ENCODE measurements at regions not wholly inside any gene's neighbourhood (a gene's known extent, or its start where the extent isn't known, plus 50 kb on each side); places are given as distances from the start of the nearest gene placed in this dataset.
A peak's percentile ranks its signal among the peaks of the same experiment; 100 is the strongest.

- H3K9me2 ChIP-seq (ENCODE audit: insufficient read depth, low read length), result no peaks in the 10 kb centered on the region
- peaks cover 5% of the 10 kb centered on the region for H3F3A ChIP-seq (ENCODE audit: insufficient read depth, low read length, poor library complexity, severe bottlenecking)
- H2AFZ ChIP-seq (ENCODE audit: low read depth, low read length), result no peak overlapping the region
- no peak overlapping the region for H3K9ac ChIP-seq (ENCODE audit: low read length)
- H3K4me3 ChIP-seq (ENCODE audit: low read length), result no peak overlapping the region
- no peaks in the 10 kb centered on the region for H3K36me3 ChIP-seq (ENCODE audit: insufficient read depth, low read length)
- H3K27ac ChIP-seq (ENCODE audit: low read length), result peak overlapping the region; percentile 4
- TF ChIP-seq POLR2AphosphoS5 (IDR thresholded peaks at IDR 0.05), result no peak
- no peak for TF ChIP-seq EP300 (conservative IDR thresholded peaks at IDR 0.05; ENCODE audit: poor library complexity, severe bottlenecking)
- no peak for TF ChIP-seq MXI1 (conservative IDR thresholded peaks at IDR 0.05; ENCODE audit: poor library complexity, severe bottlenecking)
- TF ChIP-seq TAF1 (IDR thresholded peaks at IDR 0.05; ENCODE audit: low read depth), result no peak
- no peak for TF ChIP-seq EZH2 (IDR thresholded peaks at IDR 0.05; ENCODE audit: borderline replicate concordance, insufficient read depth, low read length, poor library complexity, severe bottlenecking)
- TF ChIP-seq, protein P1, sequence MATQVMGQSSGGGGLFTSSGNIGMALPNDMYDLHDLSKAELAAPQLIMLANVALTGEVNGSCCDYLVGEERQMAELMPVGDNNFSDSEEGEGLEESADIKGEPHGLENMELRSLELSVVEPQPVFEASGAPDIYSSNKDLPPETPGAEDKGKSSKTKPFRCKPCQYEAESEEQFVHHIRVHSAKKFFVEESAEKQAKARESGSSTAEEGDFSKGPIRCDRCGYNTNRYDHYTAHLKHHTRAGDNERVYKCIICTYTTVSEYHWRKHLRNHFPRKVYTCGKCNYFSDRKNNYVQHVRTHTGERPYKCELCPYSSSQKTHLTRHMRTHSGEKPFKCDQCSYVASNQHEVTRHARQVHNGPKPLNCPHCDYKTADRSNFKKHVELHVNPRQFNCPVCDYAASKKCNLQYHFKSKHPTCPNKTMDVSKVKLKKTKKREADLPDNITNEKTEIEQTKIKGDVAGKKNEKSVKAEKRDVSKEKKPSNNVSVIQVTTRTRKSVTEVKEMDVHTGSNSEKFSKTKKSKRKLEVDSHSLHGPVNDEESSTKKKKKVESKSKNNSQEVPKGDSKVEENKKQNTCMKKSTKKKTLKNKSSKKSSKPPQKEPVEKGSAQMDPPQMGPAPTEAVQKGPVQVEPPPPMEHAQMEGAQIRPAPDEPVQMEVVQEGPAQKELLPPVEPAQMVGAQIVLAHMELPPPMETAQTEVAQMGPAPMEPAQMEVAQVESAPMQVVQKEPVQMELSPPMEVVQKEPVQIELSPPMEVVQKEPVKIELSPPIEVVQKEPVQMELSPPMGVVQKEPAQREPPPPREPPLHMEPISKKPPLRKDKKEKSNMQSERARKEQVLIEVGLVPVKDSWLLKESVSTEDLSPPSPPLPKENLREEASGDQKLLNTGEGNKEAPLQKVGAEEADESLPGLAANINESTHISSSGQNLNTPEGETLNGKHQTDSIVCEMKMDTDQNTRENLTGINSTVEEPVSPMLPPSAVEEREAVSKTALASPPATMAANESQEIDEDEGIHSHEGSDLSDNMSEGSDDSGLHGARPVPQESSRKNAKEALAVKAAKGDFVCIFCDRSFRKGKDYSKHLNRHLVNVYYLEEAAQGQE (IDR thresholded peaks at IDR 0.05; ENCODE audit: borderline replicate concordance), result no peak
- no peak for TF ChIP-seq SMC3 (conservative IDR thresholded peaks at IDR 0.05; ENCODE audit: poor library complexity)
- no peak for TF ChIP-seq CTCF (IDR thresholded peaks at IDR 0.05; ENCODE audit: poor library complexity, severe bottlenecking)
- TF ChIP-seq RAD21 (conservative IDR thresholded peaks at IDR 0.05), result no peak
- no peak overlapping the region for H3K4me2 ChIP-seq (ENCODE audit: low read length)
- no peaks in the 10 kb centered on the region for H3K27me3 ChIP-seq (ENCODE audit: insufficient read depth, low read depth, low read length)
- H3K9me3 ChIP-seq (ENCODE audit: low read length), result no peaks in the 10 kb centered on the region
- H3K79me2 ChIP-seq (replicated peaks; ENCODE audit: insufficient read depth, low read length), result peaks cover 14% of the 10 kb centered on the region
- no peaks in the 10 kb centered on the region for H4K20me1 ChIP-seq (ENCODE audit: insufficient read depth)
Observed at GRCh38 chr2:104438481-104438880, 415.4 kb upstream of the POU3F3 start.

- H3K4me3 ChIP-seq (ENCODE audit: low read length), result no peak overlapping the region
- no peak overlapping the region for H3K4me2 ChIP-seq (ENCODE audit: low read length)
- no peak overlapping the region for H3K27ac ChIP-seq (ENCODE audit: low read length)
- peaks cover 3% of the 10 kb centered on the region for H3K9me3 ChIP-seq (ENCODE audit: low read length)
- H3K27me3 ChIP-seq (ENCODE audit: insufficient read depth, low read depth, low read length), result no peaks in the 10 kb centered on the region
- no peaks in the 10 kb centered on the region for H3F3A ChIP-seq (ENCODE audit: insufficient read depth, low read length, poor library complexity, severe bottlenecking)
- H3K36me3 ChIP-seq (ENCODE audit: insufficient read depth, low read length), result no peaks in the 10 kb centered on the region
- no peaks in the 10 kb centered on the region for H3K9me2 ChIP-seq (ENCODE audit: insufficient read depth, low read length)
- H2AFZ ChIP-seq (ENCODE audit: low read depth, low read length), result no peak overlapping the region
- no peaks in the 10 kb centered on the region for H4K20me1 ChIP-seq (ENCODE audit: insufficient read depth)
- H3K79me2 ChIP-seq (replicated peaks; ENCODE audit: insufficient read depth, low read length), result no peaks in the 10 kb centered on the region
- no peak overlapping the region for H3K9ac ChIP-seq (ENCODE audit: low read length)
- no peak for TF ChIP-seq TAF1 (IDR thresholded peaks at IDR 0.05; ENCODE audit: low read depth)
- TF ChIP-seq, protein P1 (IDR thresholded peaks at IDR 0.05; ENCODE audit: borderline replicate concordance), result no peak
- TF ChIP-seq EP300 (conservative IDR thresholded peaks at IDR 0.05; ENCODE audit: poor library complexity, severe bottlenecking), result no peak
- no peak for TF ChIP-seq RAD21 (conservative IDR thresholded peaks at IDR 0.05)
- TF ChIP-seq EZH2 (IDR thresholded peaks at IDR 0.05; ENCODE audit: borderline replicate concordance, insufficient read depth, low read length, poor library complexity, severe bottlenecking), result no peak
- TF ChIP-seq POLR2AphosphoS5 (IDR thresholded peaks at IDR 0.05), result no peak
- TF ChIP-seq CTCF (IDR thresholded peaks at IDR 0.05; ENCODE audit: poor library complexity, severe bottlenecking), result no peak
- no peak for TF ChIP-seq SMC3 (conservative IDR thresholded peaks at IDR 0.05; ENCODE audit: poor library complexity)
- no peak for TF ChIP-seq MXI1 (conservative IDR thresholded peaks at IDR 0.05; ENCODE audit: poor library complexity, severe bottlenecking)
Observed at GRCh38 chr2:104443145-104443544, 410.8 kb upstream of the POU3F3 start.
